Upper lobe of left lung (tissue), 4 donors: ENCODE measurements at regions not wholly inside any gene's neighbourhood (a gene's known extent, or its start where the extent isn't known, plus 50 kb on each side); places are given as distances from the start of the nearest gene placed in this dataset.

Source experiments
- CTCF ChIP-seq, 6 experiments: fragments of 450-650 bp in 4 of 6; fragments of 200-600 bp in 2 of 6; sonication (generic) in 2 of 6; IDR thresholded peaks; one replicate each; pipeline ENCODE4 v1.5.1; 2016 to 2019; ENCODE audit warnings: antibody characterized with exemption in 6 of 6
- POLR2A ChIP-seq, 4 donors: fragments of 450-650 bp; IDR thresholded peaks; one replicate each; pipeline ENCODE4 v1.5.1; 2016 to 2017; ENCODE audit warnings: antibody characterized with exemption in 4 of 4, mild to moderate bottlenecking in 2 of 4
- POLR2AphosphoS5 ChIP-seq, 2 donors: sonication (generic); formaldehyde crosslinking; IDR thresholded peaks; one replicate each; pipeline ENCODE4 v1.5.1; 2017; ENCODE audit warnings: antibody characterized with exemption in 2 of 2

GRCh38 chr11:129573161-129573560 is 197.5 kb downstream of the BARX2 start:
- no peak for TF ChIP-seq POLR2A (IDR thresholded peaks at IDR 0.05)
- no peak for TF ChIP-seq CTCF (IDR thresholded peaks at IDR 0.05)
- no peak for TF ChIP-seq POLR2AphosphoS5 (IDR thresholded peaks at IDR 0.05)
